Heart left ventricle (tissue), 16 donors: ENCODE measurements at regions not wholly inside any gene's neighbourhood (a gene's known extent, or its start where the extent isn't known, plus 50 kb on each side); places are given as distances from the start of the nearest gene placed in this dataset.

Experiments
- ATAC-seq, 4 donors: fragments of 200-7000 bp; cut with Tn5 transposase; one replicate each; pipeline ENCODE4 v1.9.1; 2020 to 2022; ENCODE audit warnings: moderate library complexity in 4 of 4, mild to moderate bottlenecking in 3 of 4, moderate number of reproducible peaks in 1 of 4
- DNase-seq, 5 donors: peaks; one replicate each; pipeline ENCODE4 v3.0.0-alpha.2; 2020
- H3K27ac ChIP-seq, 12 donors: fragments of 200-600 bp; sonication (generic) in 4 of 12; one replicate each; pipeline versions ENCODE4 v1.5.0 to v1.8.0; 2016 to 2022; ENCODE audit warnings: mild to moderate bottlenecking in 2 of 12
- H3K27me3 ChIP-seq, 9 donors: fragments of 200-600 bp; sonication (generic) in 2 of 9; one replicate each; pipeline versions ENCODE4 v1.5.1 to v1.8.0; 2016 to 2022; ENCODE audit warnings: mild to moderate bottlenecking in 3 of 9
- H3K36me3 ChIP-seq, 9 donors: fragments of 200-600 bp; sonication (generic) in 2 of 9; one replicate each; pipeline versions ENCODE4 v1.5.0 to v1.8.0; 2018 to 2022; ENCODE audit warnings: mild to moderate bottlenecking in 2 of 9
- H3K4me1 ChIP-seq, 12 donors: fragments of 200-600 bp; sonication (generic) in 4 of 12; one replicate each; pipeline versions ENCODE4 v1.5.0 to v1.8.0; 2016 to 2022; ENCODE audit warnings: mild to moderate bottlenecking in 3 of 12
- H3K4me3 ChIP-seq, 12 donors: fragments of 200-600 bp; sonication (generic) in 4 of 12; one replicate each; pipeline versions ENCODE4 v1.5.0 to v1.8.0; 2017 to 2022; ENCODE audit warnings: mild to moderate bottlenecking in 9 of 12, moderate library complexity in 4 of 12
- H3K9me3 ChIP-seq, 12 donors: fragments of 200-600 bp; sonication (generic) in 4 of 12; one replicate each; pipeline versions ENCODE4 v1.5.0 to v1.8.0; 2016 to 2022; ENCODE audit warnings: mild to moderate bottlenecking in 1 of 12
- CTCF ChIP-seq, 12 donors: fragments of 200-600 bp; sonication (generic) in 4 of 12; IDR thresholded peaks; one replicate each; pipeline versions ENCODE4 v1.5.0 to v1.8.0; 2018 to 2022; ENCODE audit warnings: antibody characterized with exemption in 12 of 12, mild to moderate bottlenecking in 5 of 12
- POLR2A ChIP-seq, 2 donors: fragments of 450-650 bp; IDR thresholded peaks; one replicate each; pipeline ENCODE4 v1.6.1; 2017; ENCODE audit warnings: antibody characterized with exemption in 2 of 2, mild to moderate bottlenecking in 2 of 2, moderate library complexity in 2 of 2
- WGBS, 4 donors: extraction: QIAGEN DNeasy Blood & Tissue Kit in 2 of 4; methylation state at CpG; one replicate each; pipeline versions ENCODE4 v1.1.5 to v1.1.7; 2013 to 2018; 5-methylcytosine and 5-hydroxymethylcytosine counted together
- intact Hi-C, 10 donors: fragments of 100-400 bp; cut with DNase I; formaldehyde crosslinking; loops; one replicate each; pipeline versions ENCODE4 v1.11.1 to v1.14.2; 2022
- donor health status: ischemic (EF 13 %, LVEDD 7.1; RV severe dilation, severe dysfunction).
- donor health status: healthy with polysubstance abuse.
- donor health status: DM: no; HTN: yes; CAD: no.
- donor health status: DM: no; HTN: no; CAD: no.
- donor health status: ischemic (EF 25% LVEDD 6.9; RV normal size, moderate dysfunction).
- donor health status: ischemic (EF 25% LVEDD 5.7; RV mildly dilated, moderate dysfunction).
- donor health status: healthy.
- donor health status: DM: yes; HTN: yes; CAD: no.
- donor health status: ischemic (EF 35%, LVEDD 5.7; RV mildly dilated, moderate dysfunction).
- donor health status: nonischemic (EF 11% LVEDD 7.7; RV severe dilation, severe dysfunction).
- donor health status: DM: yes; HTN: yes; CAD: no.
- donor health status: PGD.
- donor health status: ischemic (EF 29% LVEDD 5.4; RV normal size, mild dysfunction).
- donor health status: nonischemic (EF 23%, LVEDD 6.1; RV moderate dilation, normal function).

DNA sequence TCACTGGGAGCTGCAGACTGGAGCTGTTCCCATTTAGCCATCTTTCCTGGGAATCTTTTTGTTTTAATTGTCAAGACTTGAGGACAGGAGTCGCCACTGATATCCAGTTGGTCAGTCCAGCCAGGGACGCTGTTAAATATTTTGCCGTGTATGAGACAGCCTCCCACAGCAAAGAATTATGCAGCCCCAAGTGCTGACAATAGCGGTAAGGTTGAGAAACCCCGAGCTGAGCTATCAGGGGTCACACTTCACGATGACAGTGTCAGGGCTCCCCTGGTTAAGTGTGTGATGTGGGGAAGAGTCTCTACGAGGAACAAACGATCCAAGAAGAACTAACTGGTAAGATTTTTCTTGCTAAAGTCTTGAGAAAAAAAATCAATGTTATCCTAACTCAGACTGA lies 372.0 kb upstream of the MPDZ start:
- peaks cover 0 to 23% (median 0%) of the 10 kb centered on the region in 12 donors for H3K9me3 ChIP-seq
- no peaks in the 10 kb centered on the region for H3K27me3 ChIP-seq
- no peak for TF ChIP-seq POLR2A (IDR thresholded peaks at IDR 0.05)
- TF ChIP-seq CTCF (IDR thresholded peaks at IDR 0.05), result no peak
- peaks cover 0 to 16% (median 7%) of the 10 kb centered on the region in 12 donors for H3K4me1 ChIP-seq
- intact Hi-C loops, result loop anchor here in 4 of 10 donors (5.0 to 10.0 kb wide), 4 partner anchors 34 to 97 kb away; no protein-coding TSS in a partner anchor
- ATAC-seq, result peak in 2 of 4 donors; percentile 17 to 39
- H3K4me3 ChIP-seq, result no peak overlapping the region
- no peak for DNase-seq
- H3K36me3 ChIP-seq, result no peaks in the 10 kb centered on the region
- WGBS, 4 donors, result 71 to 82% (median 76%) methylated on average over 8 of the region's 8 CpGs
- peak overlapping the region in 11 of 12 donors; percentile 46 to 87 (median 73) for H3K27ac ChIP-seq

DNA sequence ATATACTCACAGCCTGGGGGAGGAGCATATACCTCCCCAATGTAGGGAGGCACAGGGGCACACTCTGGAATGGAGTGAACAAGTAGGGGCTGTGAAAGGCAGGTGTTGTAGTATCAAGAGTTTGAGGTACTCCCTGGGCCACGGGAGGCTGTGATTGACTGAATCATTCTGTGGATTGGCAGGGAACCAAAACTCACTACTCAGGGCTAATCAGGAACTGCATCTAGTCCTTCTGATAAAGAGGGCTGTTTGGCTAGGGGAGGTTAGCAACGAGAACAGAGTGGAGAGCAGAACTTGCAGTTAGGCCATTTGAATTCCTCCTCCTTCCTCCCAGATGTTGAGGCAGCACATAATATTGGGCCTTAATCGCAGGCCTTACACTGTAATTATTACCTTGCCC lies 369.2 kb upstream of the MPDZ start:
- Histone ChIP-seq H3K27me3 (no peaks in the 10 kb centered on the region), H3K27ac (no peak overlapping the region), H3K36me3 (no peaks in the 10 kb centered on the region), H3K4me1 (peaks cover 0 to 23% (median 7%) of the 10 kb centered on the region in 12 donors), H3K9me3 (peaks cover 0 to 23% (median 0%) of the 10 kb centered on the region in 12 donors), H3K4me3 (no peak overlapping the region)
- ATAC-seq, result no peak
- no peak for DNase-seq
- WGBS, 4 donors, result 83 to 90% (median 88%) methylated on average over 3 of the region's 3 CpGs
- TF ChIP-seq CTCF (IDR thresholded peaks at IDR 0.05), result no peak
- TF ChIP-seq POLR2A (IDR thresholded peaks at IDR 0.05), result no peak
- intact Hi-C loops, result loop anchor here in 2 of 10 donors (10.0 kb wide), 1 partner anchor 64 kb away; no protein-coding TSS in a partner anchor

DNA sequence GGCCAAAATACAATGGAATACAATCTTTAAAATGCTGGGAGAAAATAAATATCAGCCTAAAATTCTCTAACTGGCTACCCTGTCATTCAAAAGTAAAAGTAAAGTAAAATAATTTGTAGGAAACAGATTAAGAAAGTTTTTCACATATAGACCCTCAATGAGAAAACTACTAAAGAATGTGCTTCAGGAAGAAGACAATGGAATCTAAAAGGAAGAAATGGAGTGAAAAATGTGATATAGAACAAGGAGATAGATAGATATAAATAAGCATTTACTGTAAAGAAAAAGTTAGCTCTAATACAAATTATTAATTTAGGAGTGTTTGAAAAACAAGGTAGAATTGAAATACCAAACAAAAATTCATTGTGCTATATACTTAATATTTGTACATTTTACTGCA lies 368.6 kb upstream of the MPDZ start:
- H3K27ac ChIP-seq, result no peak overlapping the region
- no peak for ATAC-seq

DNA sequence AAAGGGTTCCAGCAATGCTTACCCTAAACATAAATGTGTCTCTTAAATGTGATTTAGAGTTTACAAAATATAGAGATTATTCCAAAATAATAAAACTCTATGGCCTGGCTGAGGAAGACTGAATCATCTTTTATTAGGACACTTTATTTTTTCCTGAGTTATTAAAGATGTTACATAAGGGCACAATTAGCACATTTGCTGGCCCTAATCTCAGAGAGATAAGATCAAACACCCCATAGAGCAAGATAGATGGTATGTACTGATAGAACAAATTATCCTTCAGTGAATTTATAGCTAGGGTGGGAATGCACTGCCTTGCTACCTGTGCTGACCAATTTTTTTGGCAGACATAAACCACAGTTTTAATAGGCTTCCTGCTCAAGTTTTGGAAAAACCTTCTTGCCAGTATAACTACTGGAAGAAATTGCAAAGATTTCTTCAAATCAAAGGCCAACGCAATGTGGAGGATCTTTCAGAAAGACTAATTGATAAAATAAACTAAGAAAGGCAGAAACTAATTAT lies 367.1 kb upstream of the MPDZ start:
- intact Hi-C loops, result loop anchor here in 2 of 10 donors (10.0 kb wide), 1 partner anchor 62 kb away; no protein-coding TSS in a partner anchor
- H3K4me1 ChIP-seq, result peaks cover 0 to 16% (median 4%) of the 10 kb centered on the region in 12 donors
- H3K27ac ChIP-seq, result no peak overlapping the region
- no peaks in the 10 kb centered on the region for H3K27me3 ChIP-seq
- DNase-seq (no peak), ATAC-seq (no peak)
- peaks cover 0 to 23% (median 0%) of the 10 kb centered on the region in 12 donors for H3K9me3 ChIP-seq
- no peaks in the 10 kb centered on the region for H3K36me3 ChIP-seq
- TF ChIP-seq CTCF (IDR thresholded peaks at IDR 0.05) (no peak), POLR2A (IDR thresholded peaks at IDR 0.05) (no peak)
- WGBS, 4 donors, result 66 to 88% (median 79%) methylated on average over 1 of the region's 1 CpG
- no peak overlapping the region for H3K4me3 ChIP-seq

More for the DNA sequence above, 368.6 kb upstream of the MPDZ start:
- Histone ChIP-seq H3K4me1 (peaks cover 0 to 23% (median 7%) of the 10 kb centered on the region in 12 donors), H3K27me3 (no peaks in the 10 kb centered on the region), H3K36me3 (no peaks in the 10 kb centered on the region), H3K9me3 (peaks cover 0 to 23% (median 0%) of the 10 kb centered on the region in 12 donors), H3K4me3 (no peak overlapping the region)
- intact Hi-C loops, result loop anchor here in 2 of 10 donors (10.0 kb wide), 1 partner anchor 63 kb away; no protein-coding TSS in a partner anchor
- DNase-seq, result no peak
- TF ChIP-seq POLR2A (IDR thresholded peaks at IDR 0.05) (no peak), CTCF (IDR thresholded peaks at IDR 0.05) (no peak)
